ENCODE measurements at regions not wholly inside any gene's neighbourhood (a gene's known extent, or its start where the extent isn't known, plus 50 kb on each side); places are given as distances from the start of the nearest gene placed in this dataset.

GRCh38 chrY:19816053-19816823 is 71.7 kb upstream of the KDM5D start:
- Mint-ChIP-seq H3K9me3 (no peaks in the 10 kb centered on the region), H3K4me1 (peaks cover 13% of the 10 kb centered on the region), H3K4me3 (peak overlapping the region; percentile 72 to 75), H3K27ac (peak overlapping the region in 1 of 2 donors; percentile 85), H3K27me3 (no peaks in the 10 kb centered on the region)
- ATAC-seq (peak; percentile 75), DNase-seq (peak in 1 of 2 donors; percentile 23)

Measured in stimulated activated naive CD8-positive, alpha-beta T cell treated with anti-CD3 and anti-CD28 coated beads, Interleukin-15, amount 100 ng/mL, for 72 hours (primary cell).